ENCODE measurements at regions not wholly inside any gene's neighbourhood (a gene's known extent, or its start where the extent isn't known, plus 50 kb on each side); places are given as distances from the start of the nearest gene placed in this dataset.
"Not testable (repeated sequence)": the region's sequence is repeated elsewhere in the genome, so short reads cannot be mapped to it uniquely, and the experiment has no call there.

DNA sequence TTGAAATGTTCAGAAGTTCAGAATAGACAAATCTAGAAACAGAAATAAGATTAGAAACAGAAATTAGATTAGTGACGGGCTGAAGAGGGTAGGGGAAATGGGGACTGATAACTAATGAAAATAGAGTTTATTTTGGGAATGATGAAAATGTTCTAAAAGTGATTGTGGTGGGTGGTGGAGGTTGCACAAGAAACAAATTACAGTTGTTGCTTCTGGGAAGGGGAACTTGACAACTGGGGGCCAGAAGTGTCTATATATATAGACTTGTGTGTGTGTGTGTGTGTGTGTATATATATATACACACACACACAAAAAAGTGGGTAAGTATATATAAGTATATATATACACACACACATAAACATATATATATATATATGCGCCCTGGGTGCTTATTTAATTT, 86.5 kb upstream of the RREB1 start:
- no peaks in the 10 kb centered on the region for H3K27me3 Mint-ChIP-seq (ENCODE audit: insufficient read depth, low read depth)
- H3K36me3 Mint-ChIP-seq, result no peaks in the 10 kb centered on the region

GRCh38 chr6:7025861-7026260, 81.9 kb upstream of the RREB1 start:
- Mint-ChIP-seq H3K27ac (no peak overlapping the region), H3K4me1 (no peaks in the 10 kb centered on the region), H3K27me3 (ENCODE audit: insufficient read depth, low read depth) (peaks cover 3% of the 10 kb centered on the region), H3K9me3 (peaks cover 10% of the 10 kb centered on the region), H3K4me3 (no peak overlapping the region), H3K36me3 (peaks cover 2% of the 10 kb centered on the region)
- Histone ChIP-seq H3F3A (ENCODE audit: low read depth) (no peaks in the 10 kb centered on the region), H3K4me3 (no peak overlapping the region), H3K4me1 (no peaks in the 10 kb centered on the region), H3K36me3 (no peaks in the 10 kb centered on the region), H3K9me3 (ENCODE audit: low read depth) (no peaks in the 10 kb centered on the region), H3K9ac (no peak overlapping the region), H4K20me1 (ENCODE audit: low read depth) (no peaks in the 10 kb centered on the region), H3K4me2 (no peak overlapping the region), H3K79me2 (ENCODE audit: low read depth) (no peaks in the 10 kb centered on the region), H3K27ac (no peak overlapping the region), H2AFZ (replicated peaks) (no peak overlapping the region), H3K27me3 (no peaks in the 10 kb centered on the region)
- DNase-seq (ENCODE audit: low spot score), result no peak
- TF ChIP-seq CTCF (IDR thresholded peaks at IDR 0.05), result no peak
- TF ChIP-seq EZH2phosphoT487 (IDR thresholded peaks at IDR 0.05), result no peak
- TF ChIP-seq EZH2 (IDR thresholded peaks at IDR 0.05), result no peak

More for the DNA sequence above, 86.5 kb upstream of the RREB1 start:
- Histone ChIP-seq H3K4me3 (no peak overlapping the region), H3K9me3 (ENCODE audit: low read depth) (no peaks in the 10 kb centered on the region), H4K20me1 (ENCODE audit: low read depth) (no peaks in the 10 kb centered on the region), H3K4me2 (no peak overlapping the region), H3K9ac (no peak overlapping the region), H3K4me1 (no peaks in the 10 kb centered on the region), H3K79me2 (ENCODE audit: low read depth) (no peaks in the 10 kb centered on the region), H3K27ac (no peak overlapping the region), H2AFZ (replicated peaks) (no peak overlapping the region), H3K36me3 (no peaks in the 10 kb centered on the region), H3K27me3 (no peaks in the 10 kb centered on the region), H3F3A (ENCODE audit: low read depth) (no peaks in the 10 kb centered on the region)
- no peak for TF ChIP-seq CTCF (IDR thresholded peaks at IDR 0.05)
- Mint-ChIP-seq H3K4me3 (no peak overlapping the region), H3K27ac (no peak overlapping the region), H3K9me3 (peaks cover 5% of the 10 kb centered on the region), H3K4me1 (no peaks in the 10 kb centered on the region)
- DNase-seq (ENCODE audit: low spot score), result no peak

DNA sequence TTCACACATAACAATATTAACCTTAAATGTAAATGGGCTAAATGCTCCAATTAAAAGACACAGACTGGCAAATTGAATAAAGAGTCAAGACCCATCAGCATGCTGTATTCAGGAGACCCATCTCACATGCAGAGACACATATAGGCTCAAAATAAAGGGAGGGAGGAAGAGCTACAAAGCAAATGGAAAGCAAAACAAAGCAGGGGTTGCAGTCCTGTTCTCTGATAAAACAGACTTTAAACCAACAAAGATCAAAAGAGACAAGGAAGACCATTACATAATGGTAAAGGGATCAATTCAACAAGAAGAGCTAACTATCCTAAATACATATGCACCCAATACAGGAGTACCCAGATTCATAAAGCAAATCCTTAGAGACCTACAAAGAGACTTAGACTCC, 78.8 kb upstream of the RREB1 start:
- H3K9me3 ChIP-seq (ENCODE audit: low read depth); H3K27me3 Mint-ChIP-seq (ENCODE audit: insufficient read depth, low read depth); H3K4me1 Mint-ChIP-seq; H3F3A ChIP-seq (ENCODE audit: low read depth); H3K27ac ChIP-seq; H3K9ac ChIP-seq; H4K20me1 ChIP-seq (ENCODE audit: low read depth); H3K27me3 ChIP-seq; H3K4me3 Mint-ChIP-seq; H3K36me3 ChIP-seq; H3K27ac Mint-ChIP-seq; H3K4me2 ChIP-seq; H3K4me1 ChIP-seq; H2AFZ ChIP-seq (replicated peaks); DNase-seq (ENCODE audit: low spot score); H3K4me3 ChIP-seq; H3K36me3 Mint-ChIP-seq; H3K79me2 ChIP-seq (ENCODE audit: low read depth): not testable (repeated sequence)
- peaks cover 10% of the 10 kb centered on the region for H3K9me3 Mint-ChIP-seq

DNA sequence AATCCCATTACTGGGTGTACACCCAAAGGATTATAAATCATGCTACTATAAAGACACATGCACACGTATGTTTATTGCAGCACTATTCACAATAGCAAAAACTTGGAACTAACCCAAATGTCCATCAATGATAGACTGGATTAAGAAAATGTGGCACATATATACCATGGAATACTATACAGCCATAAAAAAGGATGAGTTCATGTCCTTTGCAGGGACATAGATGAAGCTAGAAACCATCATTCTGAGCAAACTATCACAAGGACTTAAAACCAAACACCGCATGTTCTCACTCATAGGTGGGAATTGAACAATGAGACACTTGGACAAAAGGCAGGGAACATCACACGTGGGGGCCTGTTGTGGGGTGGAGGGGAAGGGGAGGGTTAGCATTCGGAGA, 76.8 kb upstream of the RREB1 start:
- not testable (repeated sequence) for H3K27me3 Mint-ChIP-seq (ENCODE audit: insufficient read depth, low read depth); H3K36me3 ChIP-seq; H2AFZ ChIP-seq (replicated peaks); H3K4me3 Mint-ChIP-seq; DNase-seq (ENCODE audit: low spot score); H3K4me2 ChIP-seq; H3K4me3 ChIP-seq; H3K36me3 Mint-ChIP-seq; H3K4me1 Mint-ChIP-seq; H3K4me1 ChIP-seq; H3K79me2 ChIP-seq (ENCODE audit: low read depth); H3F3A ChIP-seq (ENCODE audit: low read depth); H3K27ac Mint-ChIP-seq; H4K20me1 ChIP-seq (ENCODE audit: low read depth); H3K27ac ChIP-seq; H3K27me3 ChIP-seq; H3K9me3 ChIP-seq (ENCODE audit: low read depth); H3K9ac ChIP-seq; H3K9me3 Mint-ChIP-seq

Measured in neural progenitor cell (in vitro differentiated cells).